MCF 10A (cell line): ENCODE measurements at regions not wholly inside any gene's neighbourhood (a gene's known extent, or its start where the extent isn't known, plus 50 kb on each side); places are given as distances from the start of the nearest gene placed in this dataset.

Experiments used
- BruUV-seq: library from RNA; stranded (reverse); fragments of 400-500 nt; replicated peaks from 2 replicates; lab custom pipeline; 2021; lab: Mats Ljungman, UMichigan
- CTCF ChIA-PET: fragments of 300-600 bp; sonication (Branson Sonifier 250); formaldehyde crosslinking; extraction: SDS; loops from one replicate; lab custom pipeline; 2021; ENCODE audit warnings: antibody characterized with exemption, inconsistent platforms; lab: Yijun Ruan, JAX
- POLR2A ChIA-PET: fragments of 300-600, 350-650 bp; sonication (Branson Sonifier 250); formaldehyde crosslinking; extraction: SDS; loops from one replicate; lab custom pipeline; 2020; ENCODE audit warnings: antibody characterized with exemption, inconsistent platforms; lab: Yijun Ruan, JAX
- DNase-seq: peaks from one replicate; pipeline ENCODE4 v3.0.0-alpha.2; 2018; ENCODE audit not compliant: unreplicated experiment
- H3K27ac Mint-ChIP-seq: one replicate; pipeline ENCODE4 v1.8.0; 2022; ENCODE audit warnings: mild to moderate bottlenecking, low read depth, mixed read lengths; ENCODE audit not compliant: unreplicated experiment
- H3K27me3 Mint-ChIP-seq: one replicate; pipeline ENCODE4 v1.8.0; 2022; ENCODE audit warnings: mixed read lengths; ENCODE audit not compliant: insufficient read depth, unreplicated experiment
- H3K36me3 Mint-ChIP-seq: one replicate; pipeline ENCODE4 v1.8.0; 2022; ENCODE audit warnings: mild to moderate bottlenecking, moderate library complexity, mixed read lengths; ENCODE audit not compliant: insufficient read depth, unreplicated experiment
- H3K4me1 Mint-ChIP-seq: one replicate; pipeline ENCODE4 v1.8.0; 2022; ENCODE audit warnings: mixed read lengths; ENCODE audit not compliant: insufficient read depth, unreplicated experiment
- H3K4me3 Mint-ChIP-seq: one replicate; pipeline ENCODE4 v1.8.0; 2022; ENCODE audit warnings: mild to moderate bottlenecking, moderate library complexity, mixed read lengths; ENCODE audit not compliant: unreplicated experiment
- H3K9me3 Mint-ChIP-seq: one replicate; pipeline ENCODE4 v1.8.0; 2022; ENCODE audit warnings: mixed read lengths; ENCODE audit not compliant: unreplicated experiment
- CTCF ChIP-seq: fragments of 200-600 bp; IDR thresholded peaks from one replicate; pipeline ENCODE4 v1.8.0; 2022; ENCODE audit warnings: antibody characterized with exemption, mild to moderate bottlenecking; ENCODE audit not compliant: unreplicated experiment
- intact Hi-C: fragments of 100-400 bp; cut with micrococcal nuclease; formaldehyde crosslinking; loops from 2 replicates; pipeline ENCODE4 v1.14.1; 2022

GRCh38 chr4:38390969-38391545 is 272.9 kb upstream of the KLF3 start:
- DNase-seq: no peak

GRCh38 chr4:38392223-38392855 is 271.7 kb upstream of the KLF3 start:
- Mint-ChIP-seq H3K9me3 (peaks cover 9% of the 10 kb centered on the region), H3K27ac (no peak overlapping the region), H3K27me3 (no peaks in the 10 kb centered on the region), H3K36me3 (no peaks in the 10 kb centered on the region), H3K4me1 (peaks cover 12% of the 10 kb centered on the region), H3K4me3 (no peak overlapping the region)
- ChIA-PET POLR2A (no interaction called here), CTCF (interaction anchor here (0.6 kb wide), 1 partner anchor 93 kb away, joined by 3 read pairs; no protein-coding TSS in a partner anchor)
- BruUV-seq: no TSS peak
- intact Hi-C loops: no loop called here
- no peak for TF ChIP-seq CTCF
- DNase-seq: no peak

More at GRCh38 chr4:38390969-38391545, 272.9 kb upstream of the KLF3 start:
- Mint-ChIP-seq H3K27ac (peak overlapping the region; percentile 81), H3K36me3 (no peaks in the 10 kb centered on the region), H3K4me1 (peaks cover 18% of the 10 kb centered on the region), H3K27me3 (no peaks in the 10 kb centered on the region), H3K4me3 (no peak overlapping the region), H3K9me3 (peaks cover 9% of the 10 kb centered on the region)
- TF ChIP-seq CTCF: no peak
- intact Hi-C loops: no loop called here
- POLR2A ChIA-PET: interaction anchor here (0.8 to 1.9 kb wide), 4 partner anchors 56 to 276 kb away, joined by 3 to 5 read pairs (median 4); no protein-coding TSS in a partner anchor
- BruUV-seq: no TSS peak
- CTCF ChIA-PET: no interaction called here

- Mint-ChIP-seq H3K27me3 (no peaks in the 10 kb centered on the region), H3K36me3 (no peaks in the 10 kb centered on the region), H3K27ac (no peak overlapping the region), H3K4me1 (no peaks in the 10 kb centered on the region), H3K4me3 (no peak overlapping the region), H3K9me3 (peaks cover 9% of the 10 kb centered on the region)
- CTCF ChIA-PET: interaction anchor here (0.6 to 1.1 kb wide), 2 partner anchors 46 to 77 kb away, joined by 3 read pairs; no protein-coding TSS in a partner anchor
- BruUV-seq: no TSS peak
- intact Hi-C loops: no loop called here
- no peak for DNase-seq
- POLR2A ChIA-PET: interaction anchor here (0.6 to 2.6 kb wide), 3 partner anchors 9 to 214 kb away, joined by 3 to 11 read pairs (median 7); no protein-coding TSS in a partner anchor
- TF ChIP-seq CTCF: no peak
Observed at GRCh38 chr4:38396091-38396490, 267.9 kb upstream of the KLF3 start.

GRCh38 chr4:38396845-38397547 is 267.0 kb upstream of the KLF3 start:
- ChIA-PET CTCF (interaction anchor here (0.6 kb wide), 2 partner anchors 8 to 45 kb away, joined by 3 read pairs; no protein-coding TSS in a partner anchor), POLR2A (interaction anchor here (0.6 to 2.6 kb wide), 3 partner anchors 10 to 22 kb away, joined by 3 to 11 read pairs (median 7); no protein-coding TSS in a partner anchor)
- no peaks in the 10 kb centered on the region for H3K4me1 Mint-ChIP-seq
- H3K27me3 Mint-ChIP-seq: no peaks in the 10 kb centered on the region
- no peak overlapping the region for H3K4me3 Mint-ChIP-seq
- no peak for DNase-seq
- BruUV-seq: no TSS peak
- intact Hi-C loops: no loop called here
- TF ChIP-seq CTCF: no peak
- no peaks in the 10 kb centered on the region for H3K36me3 Mint-ChIP-seq
- H3K27ac Mint-ChIP-seq: no peak overlapping the region
- peaks cover 2% of the 10 kb centered on the region for H3K9me3 Mint-ChIP-seq
